Fibroblast of the aortic adventitia (primary cell): ENCODE measurements at regions not wholly inside any gene's neighbourhood (a gene's known extent, or its start where the extent isn't known, plus 50 kb on each side); places are given as distances from the start of the nearest gene placed in this dataset.

Experiments used
- DNase-seq: peaks from one replicate; pipeline ENCODE4 v3.0.0-alpha.2; 2010; ENCODE audit warnings: low read depth
- H3K4me3 ChIP-seq: 2 replicates; pipeline ENCODE4 v1.5.1; 2011; ENCODE audit warnings: low read depth, mild to moderate bottlenecking, control low read depth, low read length, moderate library complexity
- CTCF ChIP-seq: IDR thresholded peaks from 2 replicates; pipeline ENCODE4 v1.5.1; 2011; ENCODE audit warnings: mild to moderate bottlenecking, low read length, control low read depth, inconsistent platforms; ENCODE audit not compliant: insufficient read depth

DNA sequence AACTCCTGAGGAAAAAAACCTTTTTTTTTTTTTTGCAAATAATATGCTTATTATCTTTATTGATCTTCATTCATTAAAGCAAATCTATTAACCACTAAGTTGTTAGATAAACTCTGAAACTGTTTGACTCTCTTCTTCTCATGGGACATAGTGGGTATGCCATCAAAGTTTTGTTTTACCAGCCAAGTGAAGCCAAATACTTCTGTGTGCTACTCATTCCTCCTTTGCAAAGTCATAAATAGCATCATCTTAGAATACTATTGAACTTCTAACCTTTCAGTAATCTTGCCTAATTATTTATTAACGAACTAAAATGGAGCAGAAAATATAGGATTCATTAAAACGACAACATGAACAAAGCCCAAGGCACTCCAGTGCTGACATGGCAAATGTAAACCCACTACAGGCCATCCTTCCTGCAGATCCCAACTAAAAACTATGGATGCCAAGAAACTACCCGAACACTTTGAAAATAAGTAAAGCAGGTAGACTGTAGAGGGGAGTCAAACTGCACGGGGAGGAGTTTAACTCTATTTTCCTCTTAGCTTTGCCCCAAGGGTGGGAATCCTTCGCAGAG is 61.2 kb upstream of the ODAD2 start:
- TF ChIP-seq CTCF: no peak
- H3K4me3 ChIP-seq: no peak overlapping the region
- no peak for DNase-seq

DNA sequence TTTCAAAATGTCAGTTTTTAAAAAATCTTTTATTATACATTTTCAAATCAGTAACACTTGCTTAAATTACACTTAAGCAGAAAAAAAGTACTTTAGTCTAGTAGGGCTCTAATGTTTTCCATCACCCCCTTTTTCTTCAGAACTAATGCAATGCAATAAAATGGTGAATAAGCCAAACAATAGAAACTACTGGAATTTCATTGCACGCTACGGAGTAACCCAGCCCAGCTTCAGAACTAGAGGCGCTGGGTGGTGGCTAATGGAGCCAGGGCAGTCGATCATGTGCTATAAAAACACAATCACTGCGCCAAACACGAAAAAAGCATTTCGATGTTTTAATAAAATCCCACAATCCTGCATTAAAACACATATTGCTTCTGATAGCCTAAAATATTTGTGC is 59.9 kb upstream of the ODAD2 start:
- H3K4me3 ChIP-seq: no peak overlapping the region
- no peak for DNase-seq
- TF ChIP-seq CTCF: no peak

DNA sequence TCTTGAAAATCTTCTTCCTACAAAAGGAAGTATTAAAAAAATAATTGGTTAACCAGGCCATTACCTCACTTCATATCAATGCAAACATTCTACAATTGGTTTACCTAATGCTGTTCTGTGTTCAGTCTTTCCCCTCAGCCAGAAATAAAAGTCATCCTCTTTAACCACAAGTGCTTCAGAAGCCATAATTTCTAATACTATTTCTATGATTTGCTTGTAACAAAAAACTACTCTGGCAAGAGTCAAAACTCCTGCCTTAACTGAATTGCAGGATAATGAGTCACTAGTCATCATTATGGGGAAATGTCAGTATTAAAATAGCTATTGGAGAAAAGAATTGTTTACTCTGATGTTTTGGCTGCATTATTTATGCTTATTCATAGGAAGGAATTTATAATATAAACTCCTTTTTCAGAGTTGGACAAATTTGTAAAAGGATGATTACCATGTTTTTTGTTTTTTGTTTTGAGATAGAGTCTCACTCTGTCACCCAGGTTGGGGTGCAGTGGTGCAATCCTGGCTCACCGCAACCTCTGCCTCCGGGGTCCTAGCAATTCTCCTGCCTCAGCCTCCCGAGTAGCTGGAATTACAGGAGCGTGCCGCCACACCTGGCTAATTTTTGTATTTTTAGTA is 55.5 kb upstream of the ODAD2 start:
- TF ChIP-seq CTCF: no peak
- H3K4me3 ChIP-seq: no peak overlapping the region
- peak; percentile 74 for DNase-seq

DNA sequence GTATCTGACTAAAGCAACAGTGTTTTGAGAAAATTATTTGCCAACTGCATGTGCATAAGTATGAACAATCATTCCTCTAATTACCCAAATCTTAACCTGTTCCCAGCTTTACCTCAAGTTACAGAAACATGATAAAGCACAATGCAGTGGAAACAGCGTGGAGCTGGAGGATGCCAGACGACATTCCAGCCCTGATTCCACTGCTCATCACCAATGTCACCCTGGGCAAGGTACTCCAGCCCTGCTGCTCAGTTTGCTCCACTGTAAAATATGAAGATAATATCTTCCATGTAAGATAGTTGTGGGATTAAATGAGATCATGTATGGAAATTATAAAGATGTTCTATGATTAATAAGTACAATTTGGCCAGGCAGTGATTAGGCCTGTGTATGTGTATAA is 50.4 kb upstream of the ODAD2 start:
- H3K4me3 ChIP-seq: no peak overlapping the region
- DNase-seq: no peak
- TF ChIP-seq CTCF: no peak
